ENCODE measurements at regions not wholly inside any gene's neighbourhood (a gene's known extent, or its start where the extent isn't known, plus 50 kb on each side); places are given as distances from the start of the nearest gene placed in this dataset.

GRCh38 chr7:45479781-45480180, 94.4 kb upstream of the ADCY1 start:
- no peaks in the 10 kb centered on the region for H3K27me3 ChIP-seq (ENCODE audit: control insufficient read depth in 1 of 2, insufficient read depth in 2 of 2, low read length in 2 of 2)
- FAIRE-seq (no peak), ATAC-seq (no peak), DNase-seq (ENCODE audit: low spot score) (no peak)
- POLR2A ChIA-PET: no interaction called here
- in situ Hi-C loops (cut with HindIII; ENCODE audit: extremely low pct_ligation_motif_present, low pct_unique_long_range_greater_than_20kb): no loop called here
- BruUV-seq (replicated peaks): no TSS peak
- H3K9me3 ChIP-seq (ENCODE audit: low read length): no peaks in the 10 kb centered on the region
- intact Hi-C loops (cut with micrococcal nuclease; ENCODE audit: unreplicated experiment): no loop called here
- H3K4me3 ChIP-seq (replicated peaks in 1 of 3; ENCODE audit: insufficient read depth in 1 of 3, low read depth in 2 of 3, low read length in 3 of 3): no peak overlapping the region
- H3K4me2 ChIP-seq (ENCODE audit: low read depth, low read length): no peak overlapping the region
- no peak overlapping the region for H3K9ac ChIP-seq (ENCODE audit: insufficient read depth, low read depth, low read length)
- TF ChIP-seq RNF2 (conservative IDR thresholded peaks at IDR 0.05; ENCODE audit: low read depth): no peak
- H3K27ac ChIP-seq (ENCODE audit: extremely low read length, insufficient read depth, low read length): no peak overlapping the region
- no peaks in the 10 kb centered on the region for H3K4me1 ChIP-seq (ENCODE audit: insufficient read depth, low read length)
- no peak overlapping the region for H2AFZ ChIP-seq (ENCODE audit: low read length)
- H3K36me3 ChIP-seq (replicated peaks in 1 of 2; ENCODE audit: control insufficient read depth in 1 of 2, insufficient read depth in 2 of 2, low read length in 2 of 2): no peaks in the 10 kb centered on the region
- H4K20me1 ChIP-seq (ENCODE audit: insufficient read depth, low read length): no peaks in the 10 kb centered on the region
- CTCF ChIA-PET (ENCODE audit: low intra/inter-chr PET ratio, low total read pairs): no interaction called here
- WGBS (ENCODE audit: low lambda C conversion rate): 29% methylated on average over 3 of the region's 3 CpGs
- H3K79me2 ChIP-seq (ENCODE audit: insufficient read depth, low read length): no peaks in the 10 kb centered on the region

GRCh38 chr7:45482451-45482850, 91.7 kb upstream of the ADCY1 start:
- no peaks in the 10 kb centered on the region for H3K27me3 ChIP-seq (ENCODE audit: control insufficient read depth in 1 of 2, insufficient read depth in 2 of 2, low read length in 2 of 2)
- H3K36me3 ChIP-seq (replicated peaks in 1 of 2; ENCODE audit: control insufficient read depth in 1 of 2, insufficient read depth in 2 of 2, low read length in 2 of 2): no peaks in the 10 kb centered on the region
- FAIRE-seq: no peak
- H3K27ac ChIP-seq (ENCODE audit: extremely low read length, insufficient read depth, low read length): no peak overlapping the region
- no peak overlapping the region for H3K4me3 ChIP-seq (replicated peaks in 1 of 3; ENCODE audit: insufficient read depth in 1 of 3, low read depth in 2 of 3, low read length in 3 of 3)
- no peaks in the 10 kb centered on the region for H3K4me1 ChIP-seq (ENCODE audit: insufficient read depth, low read length)
- in situ Hi-C loops (cut with HindIII; ENCODE audit: extremely low pct_ligation_motif_present, low pct_unique_long_range_greater_than_20kb): no loop called here
- H2AFZ ChIP-seq (ENCODE audit: low read length): no peak overlapping the region
- CTCF ChIA-PET (ENCODE audit: low intra/inter-chr PET ratio, low total read pairs): no interaction called here
- intact Hi-C loops (cut with micrococcal nuclease; ENCODE audit: unreplicated experiment): no loop called here
- no peak for DNase-seq (ENCODE audit: low spot score)
- no peak for ATAC-seq
- BruUV-seq (replicated peaks): no TSS peak
- WGBS (ENCODE audit: low lambda C conversion rate): 0% methylated on average over 3 of the region's 3 CpGs
- no peak overlapping the region for H3K9ac ChIP-seq (ENCODE audit: insufficient read depth, low read depth, low read length)
- H3K9me3 ChIP-seq (ENCODE audit: low read length): no peaks in the 10 kb centered on the region
- no peak overlapping the region for H3K4me2 ChIP-seq (ENCODE audit: low read depth, low read length)
- POLR2A ChIA-PET: no interaction called here
- no peaks in the 10 kb centered on the region for H4K20me1 ChIP-seq (ENCODE audit: insufficient read depth, low read length)
- H3K79me2 ChIP-seq (ENCODE audit: insufficient read depth, low read length): no peaks in the 10 kb centered on the region
- TF ChIP-seq ZNF784 (CRISPR knock-in tag; IDR thresholded peaks at IDR 0.05; ENCODE audit: borderline replicate concordance) (no peak), STAG1 (CRISPR knock-in tag; IDR thresholded peaks at IDR 0.05) (no peak), NFIC (IDR thresholded peaks at IDR 0.05; ENCODE audit: low read length) (no peak), ZFX (CRISPR knock-in tag; IDR thresholded peaks at IDR 0.05; ENCODE audit: low read depth) (no peak), TP53 (CRISPR knock-in tag; conservative IDR thresholded peaks at IDR 0.05) (no peak), NFAT5 (CRISPR knock-in tag; IDR thresholded peaks at IDR 0.05) (no peak), DPF2 (CRISPR knock-in tag; IDR thresholded peaks at IDR 0.05; ENCODE audit: borderline replicate concordance, low read depth) (no peak), ZBTB39 (CRISPR knock-in tag; IDR thresholded peaks at IDR 0.05) (no peak), TFDP2 (CRISPR knock-in tag; IDR thresholded peaks at IDR 0.05) (no peak)
